Endometrial microvascular endothelial cells (primary cell): ENCODE measurements at regions not wholly inside any gene's neighbourhood (a gene's known extent, or its start where the extent isn't known, plus 50 kb on each side); places are given as distances from the start of the nearest gene placed in this dataset.

ENCODE experiments used
- in situ Hi-C: cut with HindIII; loops from 2 replicates; pipeline ENCODE4 v1.10.0; 2017; ENCODE audit warnings: low sequenced_read_pairs, low pct_unique_long_range_greater_than_20kb; ENCODE audit errors: inconsistent ontology term

DNA sequence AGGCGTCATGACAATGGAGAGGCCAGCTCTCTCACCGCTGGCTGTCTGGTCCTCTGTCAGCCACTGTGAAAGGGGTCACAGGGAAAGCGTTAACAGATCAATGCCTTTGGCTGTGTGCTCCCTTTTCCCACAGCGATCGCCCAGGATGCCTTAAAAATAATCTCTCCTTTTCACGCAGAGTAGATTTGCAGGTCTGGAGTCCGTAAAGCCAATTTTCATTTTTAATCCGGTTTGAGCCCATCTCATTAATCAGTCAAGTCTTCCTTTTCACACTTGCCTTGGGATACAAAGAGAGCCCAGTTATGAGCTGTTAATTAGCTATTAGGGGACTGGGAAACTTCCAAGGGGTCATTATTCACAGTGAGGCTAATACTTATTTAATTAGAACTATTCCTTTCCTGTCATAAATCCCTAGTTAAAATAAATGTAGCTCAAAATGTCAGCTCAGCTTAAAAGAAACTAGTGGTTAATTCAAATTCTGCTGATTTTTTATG is 104.3 kb upstream of the RASGRP1 start:
- in situ Hi-C loops: no loop called here

- in situ Hi-C loops: no loop called here
Measured at GRCh38 chr15:38670128-38671005, 105.8 kb upstream of the RASGRP1 start.

DNA sequence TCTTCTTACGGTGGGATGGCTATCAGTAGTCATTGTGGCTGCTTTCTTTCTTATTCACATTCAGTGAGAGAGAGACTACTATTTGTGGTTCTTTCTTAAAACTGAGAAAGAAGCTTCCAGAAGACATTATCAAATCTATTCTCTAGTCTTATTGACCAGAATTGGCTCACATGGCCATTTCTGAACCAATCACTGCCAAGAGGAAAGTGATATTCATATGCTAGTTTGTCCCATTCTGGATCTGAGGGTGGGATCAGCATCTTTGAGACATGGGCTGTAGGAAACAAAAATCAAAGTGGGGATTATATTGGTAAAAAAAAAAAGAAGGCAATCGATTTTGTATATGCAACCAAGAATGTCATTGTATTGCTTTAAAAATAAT is 106.4 kb upstream of the RASGRP1 start:
- in situ Hi-C loops: no loop called here

DNA sequence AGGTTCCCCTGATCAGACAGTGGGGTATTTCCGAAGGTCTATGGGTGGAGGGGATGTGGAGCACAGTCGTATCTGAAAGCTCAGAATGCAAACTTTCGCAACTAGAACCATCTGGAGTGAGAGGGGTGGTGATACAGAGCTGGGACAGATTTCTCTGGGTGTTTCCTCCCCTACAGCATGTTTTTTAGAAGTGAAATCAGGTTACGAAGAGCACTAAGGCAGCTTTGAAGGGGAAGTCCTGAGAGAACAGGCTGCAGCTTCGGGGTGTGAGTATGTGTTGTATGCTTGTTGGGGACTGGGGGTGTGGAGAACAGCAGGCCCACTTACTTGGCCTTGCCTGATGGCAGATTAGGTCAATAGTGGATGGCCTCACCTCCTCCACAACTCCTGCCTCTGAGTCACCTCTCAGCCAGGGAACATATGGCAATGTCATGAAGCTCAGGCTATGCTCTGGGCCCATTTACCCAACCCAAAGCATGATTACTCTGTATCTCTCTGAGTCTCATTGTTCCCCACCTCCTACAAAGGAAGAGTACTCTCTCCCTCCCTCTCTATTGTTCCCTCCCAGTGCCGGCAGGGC is 107.2 kb upstream of the RASGRP1 start:
- in situ Hi-C loops: no loop called here

- in situ Hi-C loops: no loop called here
Measured at GRCh38 chr15:38672273-38672672, 107.7 kb upstream of the RASGRP1 start.

DNA sequence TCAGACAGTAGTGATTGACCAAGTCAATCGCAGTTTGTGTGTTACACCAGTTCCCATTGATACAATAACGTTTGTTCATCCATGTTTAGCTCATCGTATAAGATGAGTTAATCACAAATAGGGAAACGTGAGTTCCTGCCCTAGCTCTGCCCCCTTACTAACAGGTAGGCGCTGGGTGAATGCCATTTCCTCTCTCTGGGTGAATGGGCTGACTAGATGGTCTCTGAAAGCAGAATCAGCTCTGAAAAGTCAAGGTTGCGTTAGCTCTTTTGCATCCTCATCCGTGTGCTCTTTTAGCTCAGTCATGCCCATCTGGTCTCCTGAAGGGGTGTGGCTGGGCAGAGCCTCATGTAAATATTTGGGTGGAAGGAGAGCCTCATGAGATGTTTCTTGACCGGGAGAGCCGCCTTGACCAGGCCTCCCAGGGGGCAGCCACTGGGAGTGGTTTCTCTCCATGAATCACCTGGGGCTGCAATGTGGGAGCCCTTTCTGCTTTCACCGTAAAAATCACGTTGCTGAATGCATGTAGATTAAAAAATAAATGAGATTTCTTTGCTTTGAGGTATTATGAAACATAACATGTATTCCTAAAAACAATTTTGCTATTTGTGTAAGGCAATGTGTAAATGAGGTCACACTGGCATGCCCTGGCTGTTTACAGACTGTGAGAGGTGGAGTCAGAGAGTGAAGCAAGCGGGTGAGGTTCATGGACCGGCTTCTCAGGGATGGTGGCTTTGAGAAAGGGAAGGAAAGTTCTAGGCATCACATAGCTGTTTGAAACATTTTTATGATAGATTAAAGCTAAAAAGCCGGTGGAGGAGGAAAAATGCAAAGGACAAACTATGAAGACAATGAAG is 108.4 kb upstream of the RASGRP1 start:
- in situ Hi-C loops: no loop called here

DNA sequence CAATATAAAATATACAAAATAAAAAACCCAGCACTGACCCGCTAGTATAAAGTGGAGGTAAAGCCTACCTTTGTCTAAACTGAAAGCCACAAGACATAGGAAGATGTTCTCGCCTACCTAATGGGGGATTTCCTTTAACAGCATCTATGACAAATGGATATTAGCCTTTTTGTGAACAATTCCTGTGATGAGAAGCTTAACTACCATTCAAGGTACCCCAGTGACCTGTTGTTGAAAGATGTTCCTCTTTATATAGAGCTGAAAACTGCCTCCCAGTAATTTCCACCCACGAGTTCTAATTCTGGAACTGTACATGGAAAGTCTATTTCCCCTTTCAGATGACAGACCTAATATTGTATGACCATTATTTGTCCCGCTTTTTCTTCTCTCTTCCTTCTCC is 109.8 kb upstream of the RASGRP1 start:
- in situ Hi-C loops: no loop called here

DNA sequence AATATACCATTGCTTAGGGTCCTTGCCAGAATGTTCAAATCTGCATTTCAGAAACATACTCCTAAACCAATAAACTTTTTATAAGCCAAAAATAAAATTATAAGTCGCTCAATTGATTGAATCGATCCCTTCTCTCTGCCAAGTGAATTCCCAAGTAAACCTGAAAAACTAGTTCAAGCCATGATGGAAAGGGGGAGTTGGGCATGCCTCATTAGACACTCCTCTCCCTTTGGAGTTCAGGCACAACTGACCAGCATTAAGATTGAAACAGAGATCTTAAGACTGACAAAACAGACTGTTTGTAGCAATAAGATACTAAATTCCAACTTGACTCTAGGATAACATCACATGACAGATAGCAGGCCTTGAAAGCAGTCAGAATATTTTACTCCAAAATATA is 113.7 kb upstream of the RASGRP1 start:
- in situ Hi-C loops: no loop called here

DNA sequence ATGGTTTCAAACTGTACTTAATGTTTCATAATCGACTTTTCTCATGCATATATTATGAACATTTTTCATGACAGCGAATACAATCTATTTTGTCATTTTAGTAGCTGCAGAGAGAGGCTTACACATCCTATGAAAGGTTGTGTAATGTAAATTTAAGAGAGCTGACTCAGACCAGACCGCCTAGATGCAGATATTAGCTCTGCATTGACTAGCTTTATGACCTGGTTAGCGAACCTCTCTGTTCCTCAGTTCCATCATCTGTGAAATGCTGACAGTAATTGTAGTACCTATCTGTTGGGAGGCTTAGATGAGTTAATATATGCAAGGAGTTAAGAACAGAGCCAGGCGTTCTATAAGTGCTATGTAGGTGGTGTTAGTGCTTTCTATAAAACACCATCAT is 116.2 kb upstream of the RASGRP1 start:
- in situ Hi-C loops: no loop called here

- in situ Hi-C loops: no loop called here
Measured at GRCh38 chr15:38682363-38682762, 117.7 kb upstream of the RASGRP1 start.

DNA sequence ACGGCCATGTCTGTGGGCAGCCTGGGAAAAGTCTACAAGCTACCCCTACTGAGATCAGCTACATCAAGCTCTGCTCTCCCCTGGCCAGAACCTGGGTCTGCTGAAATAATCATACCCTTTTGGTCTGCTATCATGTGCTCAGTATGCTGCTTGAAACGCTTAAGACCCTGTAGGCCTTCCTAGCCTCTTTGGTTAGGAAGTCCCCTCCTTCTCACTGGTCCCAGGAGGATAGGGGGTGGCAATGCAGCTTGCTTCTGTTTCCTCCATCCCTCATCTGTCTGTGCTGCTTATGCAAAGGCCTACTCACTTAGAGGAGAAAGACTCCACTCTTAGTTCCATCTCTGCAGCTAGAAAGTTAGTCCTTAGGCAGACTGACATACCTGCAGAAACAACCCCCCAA is 118.2 kb upstream of the RASGRP1 start:
- in situ Hi-C loops: no loop called here

DNA sequence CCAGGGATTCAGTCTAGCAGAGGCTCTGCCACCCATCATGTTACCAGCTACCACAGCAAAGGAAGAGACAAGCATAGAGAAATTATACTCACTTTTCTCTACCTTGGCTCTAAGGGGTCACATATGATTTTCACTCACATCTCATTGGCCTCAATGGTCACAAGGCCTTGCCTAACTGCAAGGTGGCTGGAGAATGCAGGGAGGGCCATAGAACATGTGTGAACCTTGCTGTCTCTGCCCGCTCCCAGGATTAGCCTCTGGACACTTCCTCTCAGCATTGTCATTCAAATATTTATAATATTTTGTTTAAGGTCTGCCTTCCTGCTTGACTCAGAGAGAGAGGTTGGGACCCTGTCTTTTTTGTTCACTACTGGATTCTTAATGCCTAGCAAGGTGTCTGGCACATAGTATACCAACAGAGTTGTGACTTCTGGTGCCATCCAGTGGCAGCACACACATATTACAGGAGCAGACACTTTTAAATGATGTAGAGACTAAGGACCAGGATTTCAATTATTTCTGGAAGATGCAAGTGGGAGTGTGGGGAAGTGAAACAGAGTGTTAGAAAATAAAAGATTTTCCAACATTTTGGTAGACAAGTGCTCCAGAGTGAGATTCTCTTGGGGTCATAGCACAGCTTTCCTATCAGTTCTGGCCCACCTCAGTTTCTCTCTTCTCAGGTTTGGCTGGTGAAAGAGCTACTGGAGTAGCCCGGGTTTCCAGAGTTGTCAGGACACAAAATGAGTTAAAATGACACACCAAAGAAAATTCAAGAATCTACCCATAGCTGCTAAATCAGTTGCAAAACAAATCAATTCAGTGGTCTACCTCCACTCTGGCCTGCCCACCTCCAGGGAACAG is 119.0 kb upstream of the RASGRP1 start:
- in situ Hi-C loops: no loop called here

DNA sequence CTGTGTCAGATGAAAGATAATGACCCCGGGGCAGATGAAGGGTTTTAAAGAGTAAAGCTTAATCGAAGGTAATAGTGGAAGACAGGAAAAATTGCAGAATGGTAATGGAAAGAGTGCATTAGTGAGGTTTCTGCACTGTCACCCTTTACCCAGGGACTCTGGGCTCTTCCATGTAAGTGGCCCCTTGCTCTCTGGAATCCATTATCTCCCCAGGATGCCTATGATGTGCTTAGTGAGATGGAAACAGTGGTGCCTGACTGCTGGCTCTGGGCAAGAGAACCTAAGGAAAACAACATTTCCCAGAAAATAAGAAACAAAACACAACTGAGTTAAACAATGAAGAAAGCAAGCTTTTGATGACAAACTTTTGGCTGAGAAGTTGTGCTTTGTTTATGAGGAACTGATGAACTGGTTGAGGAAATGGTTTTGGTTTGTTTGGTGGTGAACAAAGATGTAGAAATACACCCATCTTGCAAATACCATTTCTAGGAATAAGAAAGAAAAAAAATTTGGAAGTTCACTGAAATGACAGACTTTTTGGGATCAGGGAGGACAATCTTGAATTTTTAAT is 119.9 kb upstream of the RASGRP1 start:
- in situ Hi-C loops: no loop called here

DNA sequence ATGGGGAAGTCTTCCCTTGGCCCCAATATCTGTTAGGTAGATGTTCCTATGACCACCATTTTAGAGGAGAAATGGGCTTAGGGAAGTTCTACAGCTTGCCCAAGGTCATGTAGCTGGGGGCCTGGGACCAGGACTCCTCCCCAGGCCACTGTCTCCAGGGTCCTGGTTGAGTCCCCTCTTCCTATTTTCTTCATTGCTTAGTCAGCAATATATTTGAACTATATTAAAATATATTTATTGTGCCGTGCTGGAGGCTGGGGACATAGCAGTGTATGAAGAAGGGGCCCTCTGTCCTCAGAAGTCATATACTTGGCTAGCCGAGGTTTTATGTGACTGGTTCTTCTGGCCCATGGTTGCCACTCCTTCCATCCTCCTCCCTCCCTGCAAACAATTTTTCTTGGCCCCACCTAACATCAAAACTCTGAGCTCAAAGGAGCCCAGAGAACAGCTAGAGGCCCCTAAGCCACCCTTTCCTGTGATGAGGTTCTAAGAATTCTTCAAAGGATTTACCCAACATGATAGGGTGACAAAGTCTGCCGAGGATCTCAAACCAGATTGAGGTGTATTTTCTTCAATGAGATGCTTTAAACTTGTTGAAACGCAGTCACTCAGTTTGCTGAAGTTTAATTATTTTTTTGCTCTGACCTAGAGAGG is 121.2 kb upstream of the RASGRP1 start:
- in situ Hi-C loops: no loop called here

GRCh38 chr15:38687340-38687739 is 122.7 kb upstream of the RASGRP1 start:
- in situ Hi-C loops: no loop called here

DNA sequence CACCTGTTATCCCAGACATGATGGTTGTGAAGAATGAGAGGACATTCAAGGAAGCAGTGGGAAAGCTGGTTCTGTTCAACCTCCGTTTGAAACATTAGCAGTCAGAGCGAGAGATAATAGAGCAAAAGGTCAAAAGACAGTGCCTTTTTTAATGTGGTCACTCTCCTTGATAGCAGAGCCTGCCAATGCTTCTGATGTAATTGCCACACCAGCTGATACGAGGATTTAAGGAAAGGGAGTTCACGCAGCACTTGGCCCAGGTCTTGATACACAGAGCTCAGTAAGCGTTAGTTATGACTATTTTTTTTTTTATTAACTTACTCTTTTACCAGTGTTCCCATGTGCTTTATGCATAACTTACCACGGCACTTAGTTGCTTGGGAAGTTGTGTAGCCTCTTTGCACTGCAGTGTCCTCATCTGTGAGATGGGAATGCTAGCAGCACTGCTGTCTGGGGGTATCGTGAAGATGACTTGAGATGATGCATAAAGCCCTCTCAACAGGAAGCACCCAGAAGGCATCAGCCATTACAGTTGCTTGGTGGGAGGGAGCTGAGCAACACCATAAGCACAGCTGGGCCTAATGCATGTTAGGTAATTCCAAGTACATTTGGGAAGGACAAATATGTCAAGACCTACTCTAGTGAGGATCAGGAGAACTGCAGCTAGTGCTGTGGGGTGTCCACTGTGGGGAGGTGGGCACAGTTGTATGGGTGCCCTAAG is 123.3 kb upstream of the RASGRP1 start:
- in situ Hi-C loops: no loop called here

GRCh38 chr15:38688761-38689160 is 124.1 kb upstream of the RASGRP1 start:
- in situ Hi-C loops: no loop called here
